NOMO-1 treated with dmso at 0.1 percent for 144 hours (cell line): ENCODE measurements at regions not wholly inside any gene's neighbourhood (a gene's known extent, or its start where the extent isn't known, plus 50 kb on each side); places are given as distances from the start of the nearest gene placed in this dataset.

Experiments used
- DNase-seq: peaks from one replicate; lab custom pipeline; 2025; ENCODE audit not compliant: unreplicated experiment; lab: John Stamatoyannopoulos, UW

- no peak for DNase-seq
These were observed 340.6 kb downstream of the SOX2 start for GRCh38 chr3:182052332-182052731.

- DNase-seq, result no peak
These were observed 341.0 kb downstream of the SOX2 start for GRCh38 chr3:182052757-182053156.

DNA sequence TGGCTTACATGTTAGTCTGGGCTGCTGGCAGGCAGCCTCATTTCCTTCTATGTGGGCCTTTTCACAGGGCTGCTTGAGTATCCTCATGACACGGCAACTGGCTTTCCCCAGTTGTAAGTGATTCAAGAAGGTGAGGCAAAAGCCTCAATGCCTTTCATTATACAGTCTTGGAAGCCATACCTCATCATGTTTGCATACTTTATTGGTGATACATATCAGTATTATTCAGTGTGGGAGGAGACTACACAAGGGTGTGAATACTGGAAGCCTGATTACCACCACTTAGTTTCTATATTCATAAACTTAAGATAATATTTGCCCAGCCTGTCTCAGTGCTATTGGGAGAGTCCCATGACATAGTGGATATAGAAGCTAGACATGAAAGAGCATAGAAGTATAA lies 346.8 kb downstream of the SOX2 start:
- DNase-seq, result no peak

GRCh38 chr3:182063742-182064141 lies 352.0 kb downstream of the SOX2 start:
- DNase-seq, result no peak

DNA sequence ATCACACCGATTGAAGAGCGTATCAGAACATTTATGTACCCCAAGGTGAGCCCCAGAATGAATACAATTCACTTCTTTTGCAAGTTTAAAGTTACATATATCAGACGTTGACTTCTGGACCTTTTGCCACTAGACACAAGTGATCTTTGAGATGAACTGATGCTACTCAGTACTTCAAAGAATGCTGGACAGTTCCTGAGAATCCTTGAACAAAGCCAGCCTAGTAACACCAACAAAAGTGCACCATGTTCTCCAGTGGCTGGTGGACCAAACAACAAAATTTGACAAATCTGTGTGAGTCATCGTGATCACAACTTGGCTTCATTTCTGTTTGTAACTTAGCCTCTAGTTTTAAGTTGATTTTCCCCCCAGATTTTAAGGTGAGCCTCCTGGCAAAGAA lies 355.7 kb downstream of the SOX2 start:
- no peak for DNase-seq

DNA sequence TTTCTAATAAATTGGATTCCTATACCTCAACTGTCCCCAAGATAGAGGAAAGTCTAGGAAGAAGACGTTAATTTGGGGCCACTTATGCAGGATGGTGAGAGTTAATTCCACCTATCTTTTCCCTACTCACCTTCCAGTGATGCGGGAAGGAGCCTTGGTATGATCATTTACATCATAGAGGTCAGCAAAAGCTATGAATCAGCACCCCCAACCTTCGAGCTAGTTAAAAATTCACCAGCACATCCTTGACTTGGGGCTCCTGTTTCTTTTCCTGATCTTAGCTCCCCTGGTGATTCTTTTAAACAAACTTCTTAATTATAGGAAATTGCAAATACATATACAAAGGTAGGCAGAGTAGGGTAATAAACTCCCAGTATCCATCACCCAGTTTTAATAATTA lies 366.6 kb downstream of the SOX2 start:
- DNase-seq, result no peak

DNA sequence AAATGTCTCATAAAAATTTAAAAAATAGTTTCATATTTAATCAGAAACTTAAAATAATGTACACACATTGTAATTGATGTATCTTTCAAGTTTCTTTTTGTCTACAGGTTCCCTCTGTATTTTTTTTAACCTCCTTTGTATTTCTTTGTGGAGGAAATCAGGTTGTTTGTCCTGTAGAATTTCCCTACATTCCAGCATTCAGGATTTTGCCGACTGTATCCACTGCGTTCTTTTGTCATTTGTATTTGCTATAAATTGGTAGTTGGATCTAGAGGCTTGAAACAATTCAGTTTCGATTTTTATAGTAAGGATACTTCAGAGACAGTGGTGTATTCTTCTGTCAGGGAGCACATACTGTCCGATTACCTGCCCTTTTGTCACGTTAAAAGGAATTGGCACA lies 367.2 kb downstream of the SOX2 start:
- DNase-seq, result no peak

DNA sequence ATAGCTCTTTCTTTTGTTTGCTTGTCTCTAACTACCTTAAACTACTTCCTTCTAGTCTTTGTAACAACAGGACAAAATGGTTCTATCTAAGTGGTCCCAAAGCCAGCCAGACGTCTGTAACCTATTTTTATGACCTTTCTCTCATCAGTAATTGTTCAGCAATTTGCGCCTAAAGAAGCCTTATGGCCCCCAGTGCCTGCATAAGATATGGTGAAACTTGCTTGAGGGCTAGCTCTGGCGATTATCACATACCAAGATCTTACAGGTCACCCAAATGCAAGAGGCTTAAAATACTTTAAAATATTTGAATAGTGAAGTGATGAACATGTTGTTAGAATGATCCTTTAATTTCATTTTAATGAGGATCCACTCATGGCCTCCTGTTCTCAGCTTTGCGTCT lies 369.4 kb downstream of the SOX2 start:
- DNase-seq, result no peak

DNA sequence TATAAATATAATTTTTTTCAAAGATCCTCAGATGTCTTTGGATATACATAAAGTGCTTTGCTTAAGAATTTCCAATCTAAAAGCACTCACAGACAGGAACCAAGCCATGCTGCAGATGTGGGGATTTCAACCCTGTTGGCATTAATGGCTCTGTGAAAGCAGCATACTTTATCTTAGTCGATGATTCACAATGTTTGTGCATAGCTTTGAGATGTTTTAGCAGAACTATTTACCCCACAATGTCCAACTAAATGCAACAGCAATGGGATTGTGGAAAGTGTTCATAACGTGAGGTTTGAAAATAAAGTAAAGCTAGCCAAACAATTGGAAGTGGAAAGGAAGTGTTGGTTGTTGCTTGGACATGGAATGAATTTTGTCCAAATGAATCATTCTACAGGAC lies 371.4 kb downstream of the SOX2 start:
- no peak for DNase-seq

DNA sequence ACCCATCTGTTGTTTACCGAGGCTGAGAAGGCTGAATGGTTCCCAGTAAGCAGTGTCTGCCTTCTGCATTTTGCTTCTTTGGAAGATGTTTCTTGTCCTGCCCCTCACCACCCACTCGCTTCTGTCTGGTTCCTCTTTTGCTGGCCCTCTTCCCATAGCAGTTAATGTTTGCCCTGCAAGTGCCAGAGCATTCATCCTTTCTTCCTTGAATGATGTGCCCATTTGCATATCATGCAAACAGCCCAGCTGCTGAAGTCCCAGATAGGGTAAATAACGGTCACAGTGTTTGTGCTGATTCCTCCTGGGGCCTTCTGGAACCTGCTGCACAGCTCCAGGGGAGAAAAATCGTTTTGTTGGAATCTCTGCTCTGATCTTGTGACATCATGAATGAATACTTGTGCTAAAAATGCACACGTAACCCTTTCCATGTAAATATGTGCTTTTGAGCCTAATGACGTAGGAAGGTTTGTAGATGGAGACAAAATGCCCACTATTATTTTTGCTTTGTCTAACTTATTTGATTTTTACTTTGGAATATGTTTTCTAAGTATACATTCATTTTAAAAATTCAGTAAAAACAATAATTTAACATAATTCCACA lies 381.0 kb downstream of the SOX2 start:
- no peak for DNase-seq

GRCh38 chr3:182094321-182094720 lies 382.6 kb downstream of the SOX2 start:
- DNase-seq, result no peak

DNA sequence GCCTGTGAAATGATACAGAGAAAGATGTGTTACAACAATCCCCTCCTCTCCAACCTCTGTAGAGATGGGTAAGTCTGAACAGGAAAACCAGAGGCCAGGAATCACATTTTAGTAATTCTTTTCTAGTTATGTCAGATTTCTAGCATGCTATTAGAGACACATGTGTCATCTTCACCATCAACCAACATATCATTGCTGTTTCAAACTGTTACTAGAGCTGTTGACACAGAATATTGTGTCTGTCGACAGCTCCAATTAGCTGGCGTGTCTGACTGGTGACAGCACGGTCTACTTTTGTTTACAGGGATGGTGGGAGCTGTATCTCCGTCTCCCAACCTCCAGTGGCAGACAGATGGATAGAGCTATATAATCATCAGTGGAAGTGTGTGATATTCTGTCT lies 393.2 kb downstream of the SOX2 start:
- no peak for DNase-seq

DNA sequence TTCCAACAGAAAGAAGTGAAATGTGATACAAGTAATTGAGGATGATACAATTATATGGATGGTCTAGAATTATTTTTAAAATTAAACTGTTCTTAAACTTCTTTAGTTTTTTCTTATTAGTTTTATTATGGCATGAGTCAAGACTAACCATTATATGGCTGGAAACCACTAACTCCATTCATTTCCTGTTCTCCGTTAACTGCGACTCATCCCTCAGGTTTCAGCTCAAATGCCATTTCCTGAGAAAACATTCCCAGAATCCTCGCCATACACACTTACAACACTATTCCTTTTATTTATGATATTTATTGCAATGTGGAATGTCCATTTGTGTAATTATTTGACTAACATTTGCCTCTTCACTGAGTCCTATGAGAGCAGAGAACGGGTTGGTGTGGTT lies 394.1 kb downstream of the SOX2 start:
- no peak for DNase-seq

DNA sequence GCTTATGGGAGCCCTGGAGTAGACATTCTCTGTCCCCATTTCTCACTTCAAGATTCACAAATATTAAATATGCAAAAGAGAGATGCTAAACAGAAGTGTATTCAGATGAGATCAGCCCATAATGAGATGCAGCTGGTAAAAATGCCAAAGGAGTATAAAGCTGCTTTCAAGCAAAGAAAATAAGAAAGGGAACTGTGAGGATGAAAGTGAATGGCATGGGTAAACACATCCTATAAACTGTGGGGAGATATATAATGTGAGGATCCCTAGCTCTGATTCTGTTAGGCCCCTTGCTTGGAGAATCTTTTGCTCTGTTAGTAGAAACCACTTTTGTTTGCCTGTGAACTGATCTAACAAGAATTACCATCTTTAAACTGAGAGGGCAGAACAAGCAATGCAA lies 396.6 kb downstream of the SOX2 start:
- DNase-seq, result no peak

DNA sequence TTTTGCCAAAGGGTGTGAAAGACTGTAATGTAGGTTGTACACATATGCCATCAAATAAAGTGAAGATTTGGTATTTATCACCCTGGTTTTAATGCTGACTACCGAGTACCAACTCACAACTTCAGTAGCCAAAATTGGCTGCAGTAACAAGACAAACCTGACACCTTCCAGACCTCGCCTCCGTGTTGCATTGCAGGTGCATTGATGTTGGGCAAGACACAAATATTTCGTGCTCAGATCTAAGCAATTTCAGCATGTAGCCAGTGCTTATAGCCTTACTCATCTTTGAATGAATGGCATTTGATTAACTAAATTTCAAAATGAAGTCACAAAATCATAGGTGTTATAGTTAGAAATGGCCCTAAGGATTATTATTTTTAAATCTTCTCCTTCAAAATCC lies 400.2 kb downstream of the SOX2 start:
- no peak for DNase-seq

DNA sequence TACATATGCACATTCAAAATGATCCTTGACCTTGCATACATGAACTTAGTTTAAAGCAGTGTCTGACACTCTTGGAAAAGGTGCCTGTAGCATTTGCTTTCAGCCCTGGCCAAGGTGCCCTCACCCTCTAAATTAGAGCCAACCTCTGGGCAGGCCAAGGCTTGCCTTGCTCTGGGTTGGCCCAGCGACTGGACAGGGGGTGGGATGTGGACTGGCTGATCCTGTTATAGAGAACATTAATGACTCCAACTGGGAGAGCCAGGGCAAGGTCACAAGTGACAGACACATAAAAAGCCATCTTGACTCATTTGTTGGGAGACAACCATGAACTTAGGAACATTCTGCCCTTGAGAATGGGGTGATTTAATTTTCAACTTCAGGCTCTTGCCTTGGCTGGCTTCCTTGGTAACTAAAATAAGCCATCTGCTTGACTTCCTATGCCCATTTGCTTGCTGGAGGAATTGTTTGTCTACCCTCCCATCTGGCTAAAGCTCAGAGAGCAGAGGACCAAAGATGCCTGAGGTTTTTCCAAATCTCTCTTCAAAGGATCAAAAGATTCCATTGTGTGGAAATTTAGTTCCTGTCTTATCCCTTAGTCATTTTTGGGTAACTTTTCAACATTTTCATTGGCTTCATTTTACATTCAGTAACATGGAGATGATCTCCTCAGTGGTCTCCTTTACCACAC lies 403.7 kb downstream of the SOX2 start:
- DNase-seq, result no peak

DNA sequence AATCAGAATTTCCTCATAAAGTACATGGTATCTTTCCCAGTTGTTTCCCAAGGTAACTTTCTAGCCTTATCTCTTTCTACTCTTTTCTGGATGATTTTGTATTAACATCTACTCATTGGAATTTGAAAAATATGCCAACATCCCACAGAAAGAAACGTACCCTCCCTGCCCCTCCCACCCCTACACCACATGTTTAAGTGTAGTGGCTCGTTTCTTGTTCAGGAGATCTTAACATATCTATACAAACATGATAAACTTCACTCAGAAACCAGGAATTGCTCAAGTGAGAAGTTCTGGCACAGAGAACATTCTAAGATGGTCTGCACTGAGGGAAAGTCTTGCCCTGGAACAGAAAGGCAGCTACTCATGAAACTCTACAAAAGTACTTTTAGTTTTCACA lies 404.7 kb downstream of the SOX2 start:
- DNase-seq, result no peak

GRCh38 chr3:182117131-182117530 lies 405.4 kb downstream of the SOX2 start:
- no peak for DNase-seq

- DNase-seq, result no peak
These were observed 405.9 kb downstream of the SOX2 start for GRCh38 chr3:182117583-182117982.

DNA sequence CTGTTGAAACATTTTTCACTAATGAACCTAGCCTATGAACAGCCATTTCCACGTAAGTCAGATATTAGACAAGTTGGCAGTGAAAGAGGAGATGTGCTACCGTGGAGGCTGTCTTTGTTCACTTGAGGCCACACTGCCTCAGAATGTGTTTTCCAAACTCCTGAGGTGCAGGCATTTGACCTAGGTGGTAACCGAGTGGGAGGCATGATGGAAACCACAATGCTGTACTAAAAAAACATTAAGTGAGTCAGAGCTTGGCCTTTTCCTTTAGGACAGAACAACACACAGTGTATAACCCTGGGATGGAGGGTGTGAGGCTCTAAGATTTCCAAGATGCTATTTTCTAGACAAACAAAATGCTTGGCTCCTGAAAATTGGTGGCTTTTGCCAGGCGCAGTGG lies 406.3 kb downstream of the SOX2 start:
- DNase-seq, result no peak

GRCh38 chr3:182121401-182121800 lies 409.7 kb downstream of the SOX2 start:
- DNase-seq, result no peak

GRCh38 chr3:182122779-182123178 lies 411.1 kb downstream of the SOX2 start:
- DNase-seq, result no peak

DNA sequence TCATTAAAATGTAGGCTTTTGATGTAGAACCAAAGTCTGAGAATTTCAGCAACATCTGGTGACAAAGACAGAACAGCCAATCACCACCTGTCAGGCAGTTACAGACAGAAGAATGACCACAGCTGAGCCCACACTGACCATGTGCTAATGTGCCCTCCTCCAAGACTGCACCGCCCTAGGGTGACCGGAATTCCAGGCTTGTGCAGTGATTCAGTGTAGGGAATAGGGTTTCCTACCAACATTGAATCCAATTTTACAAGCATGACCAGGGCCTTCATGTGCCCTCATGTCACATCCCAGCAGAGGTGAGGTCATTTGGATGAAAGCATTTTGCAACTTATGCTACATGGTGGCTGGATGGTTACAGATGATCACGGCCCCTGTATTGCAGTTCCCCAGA lies 412.5 kb downstream of the SOX2 start:
- no peak for DNase-seq
